Natural killer cell (primary cell): ENCODE measurements at regions not wholly inside any gene's neighbourhood (a gene's known extent, or its start where the extent isn't known, plus 50 kb on each side); places are given as distances from the start of the nearest gene placed in this dataset.

Experiments
- ATAC-seq, 3 donors: fragments of 150-1000 bp in 2 of 3; fragments of 200-7000 bp in 1 of 3; cut with Tn5 transposase; 1 replicate in 1 of 3; 2 replicates in 2 of 3; pipeline ENCODE4 v1.10.0; 2021; ENCODE audit warnings: mild to moderate bottlenecking in 2 of 3, moderate library complexity in 2 of 3
- DNase-seq, 2 donors: peaks; one replicate each; pipeline versions ENCODE4 v3.0.0 to v3.0.0-alpha.2; 2013 to 2021; ENCODE audit warnings: mixed read lengths in 1 of 2
- H3K27ac ChIP-seq: one replicate; pipeline ENCODE4 v1.5.1; 2013; ENCODE audit warnings: mild to moderate bottlenecking, low read length
- H3K27me3 ChIP-seq: one replicate; pipeline ENCODE4 v1.6.1; 2013; ENCODE audit warnings: low read length; ENCODE audit not compliant: control insufficient read depth, insufficient read depth
- H3K36me3 ChIP-seq: one replicate; pipeline ENCODE4 v1.6.1; 2013; ENCODE audit warnings: low read length; ENCODE audit not compliant: control insufficient read depth, insufficient read depth
- H3K4me1 ChIP-seq: one replicate; pipeline ENCODE4 v1.6.1; 2013; ENCODE audit warnings: low read length; ENCODE audit not compliant: control insufficient read depth, insufficient read depth
- H3K4me3 ChIP-seq: one replicate; pipeline ENCODE4 v1.5.1; 2013; ENCODE audit warnings: low read length
- H3K9me3 ChIP-seq: one replicate; pipeline ENCODE4 v1.6.1; 2013; ENCODE audit warnings: low read length; ENCODE audit not compliant: control insufficient read depth, insufficient read depth
- H3K27ac Mint-ChIP-seq, 2 donors: one replicate each; pipeline ENCODE4 v1.8.0; 2022; ENCODE audit warnings: mild to moderate bottlenecking in 2 of 2, mixed read lengths in 2 of 2, moderate library complexity in 1 of 2
- H3K27me3 Mint-ChIP-seq, 2 donors: one replicate each; pipeline ENCODE4 v1.8.0; 2022; ENCODE audit warnings: low read depth in 2 of 2, mixed read lengths in 2 of 2
- H3K36me3 Mint-ChIP-seq: one replicate; pipeline ENCODE4 v1.8.0; 2022; ENCODE audit warnings: mixed read lengths
- H3K4me1 Mint-ChIP-seq, 2 donors: one replicate each; pipeline ENCODE4 v1.8.0; 2022; ENCODE audit warnings: mixed read lengths in 2 of 2
- H3K4me3 Mint-ChIP-seq: one replicate; pipeline ENCODE4 v1.8.0; 2022; ENCODE audit warnings: mild to moderate bottlenecking, moderate library complexity, mixed read lengths
- H3K9me3 Mint-ChIP-seq, 2 donors: one replicate each; pipeline ENCODE4 v1.8.0; 2022; ENCODE audit warnings: mixed read lengths in 2 of 2
- CTCF ChIP-seq: fragments of 200-600 bp; IDR thresholded peaks from one replicate; pipeline ENCODE4 v1.8.0; 2022; ENCODE audit warnings: antibody characterized with exemption
- WGBS: methylation state at CpG from one replicate; pipeline ENCODE4 v1.1.7; 2013; ENCODE audit warnings: missing lambda C conversion rate; ENCODE audit not compliant: insufficient coverage; 5-methylcytosine and 5-hydroxymethylcytosine counted together
- intact Hi-C: fragments of 100-400 bp; cut with micrococcal nuclease; formaldehyde crosslinking; loops from one replicate; pipeline ENCODE4 v1.14.2; 2022

DNA sequence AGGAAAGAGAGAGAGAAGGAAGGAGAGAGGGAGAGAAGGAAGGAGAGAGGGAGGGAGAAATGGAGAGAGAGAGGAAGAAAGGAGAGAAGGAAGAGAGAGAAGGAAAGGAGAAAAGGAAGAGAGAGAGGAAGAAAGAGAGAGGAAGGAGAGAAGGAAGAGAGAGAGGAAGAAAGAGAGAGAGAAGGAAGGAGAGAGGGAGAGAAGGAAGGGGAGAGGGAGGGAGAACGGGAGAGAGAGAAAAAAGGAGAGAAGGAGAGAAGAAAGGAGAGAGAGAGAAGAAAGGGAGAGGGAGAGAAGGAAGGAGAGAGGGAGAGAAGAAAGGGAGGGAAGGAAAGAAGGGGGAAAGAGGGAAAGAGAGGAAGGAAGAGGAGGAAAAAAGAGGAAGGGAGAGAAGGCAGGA lies 1070.7 kb downstream of the UQCRFS1 start:
- Histone ChIP-seq H3K9me3 (peaks cover 2% of the 10 kb centered on the region), H3K36me3 (no peaks in the 10 kb centered on the region), H3K27ac (no peak overlapping the region), H3K4me3 (no peak overlapping the region), H3K27me3 (no peaks in the 10 kb centered on the region), H3K4me1 (no peaks in the 10 kb centered on the region)
- TF ChIP-seq CTCF: no peak
- Mint-ChIP-seq H3K4me3 (no peak overlapping the region), H3K9me3 (peaks cover 4 to 8% of the 10 kb centered on the region in 2 donors), H3K27ac (no peak overlapping the region), H3K36me3 (no peaks in the 10 kb centered on the region), H3K27me3 (no peaks in the 10 kb centered on the region), H3K4me1 (no peaks in the 10 kb centered on the region)
- ATAC-seq (no peak), DNase-seq (no peak)
- intact Hi-C loops: no loop called here
- WGBS: 82% methylated on average over 1 of the region's 1 CpG

GRCh38 chr19:28140201-28140600 lies 1072.8 kb downstream of the UQCRFS1 start:
- peaks cover 2% of the 10 kb centered on the region for H3K9me3 ChIP-seq
- H3K36me3 ChIP-seq: no peaks in the 10 kb centered on the region
- H3K27ac ChIP-seq: no peak overlapping the region
- no peak overlapping the region for H3K27ac Mint-ChIP-seq
- DNase-seq (no peak), ATAC-seq (no peak)
- H3K4me1 Mint-ChIP-seq: no peaks in the 10 kb centered on the region
- no peak for TF ChIP-seq CTCF
- peaks cover 4 to 11% of the 10 kb centered on the region in 2 donors for H3K9me3 Mint-ChIP-seq
- no peaks in the 10 kb centered on the region for H3K27me3 ChIP-seq
- H3K36me3 Mint-ChIP-seq: no peaks in the 10 kb centered on the region
- intact Hi-C loops: no loop called here
- no peak overlapping the region for H3K4me3 Mint-ChIP-seq
- no peaks in the 10 kb centered on the region for H3K4me1 ChIP-seq
- WGBS: 59% methylated on average over 2 of the region's 4 CpGs
- H3K4me3 ChIP-seq: no peak overlapping the region
- no peaks in the 10 kb centered on the region for H3K27me3 Mint-ChIP-seq

GRCh38 chr19:28137772-28138171 lies 1075.2 kb downstream of the UQCRFS1 start:
- WGBS: 57% methylated on average over 1 of the region's 4 CpGs
- no peaks in the 10 kb centered on the region for H3K27me3 ChIP-seq
- peaks cover 2% of the 10 kb centered on the region for H3K9me3 ChIP-seq
- peaks cover 3 to 11% of the 10 kb centered on the region in 2 donors for H3K9me3 Mint-ChIP-seq
- H3K4me1 ChIP-seq: no peaks in the 10 kb centered on the region
- H3K27ac ChIP-seq: no peak overlapping the region
- peaks cover 0 to 2% of the 10 kb centered on the region in 2 donors for H3K27me3 Mint-ChIP-seq
- intact Hi-C loops: no loop called here
- H3K36me3 ChIP-seq: no peaks in the 10 kb centered on the region
- no peaks in the 10 kb centered on the region for H3K36me3 Mint-ChIP-seq
- no peak overlapping the region for H3K4me3 ChIP-seq
- TF ChIP-seq CTCF: no peak
- H3K4me1 Mint-ChIP-seq: no peaks in the 10 kb centered on the region
- no peak for ATAC-seq
- no peak overlapping the region for H3K4me3 Mint-ChIP-seq
- H3K27ac Mint-ChIP-seq: no peak overlapping the region
- DNase-seq: no peak

- Histone ChIP-seq H3K36me3 (no peaks in the 10 kb centered on the region), H3K9me3 (peaks cover 2% of the 10 kb centered on the region), H3K4me1 (no peaks in the 10 kb centered on the region), H3K27me3 (no peaks in the 10 kb centered on the region), H3K27ac (no peak overlapping the region), H3K4me3 (no peak overlapping the region)
- no peaks in the 10 kb centered on the region for H3K36me3 Mint-ChIP-seq
- DNase-seq (no peak), ATAC-seq (no peak)
- no peak overlapping the region for H3K4me3 Mint-ChIP-seq
- 67% methylated on average over 2 of the region's 2 CpGs for WGBS
- H3K27ac Mint-ChIP-seq: no peak overlapping the region
- intact Hi-C loops: no loop called here
- peaks cover 0 to 2% of the 10 kb centered on the region in 2 donors for H3K27me3 Mint-ChIP-seq
- TF ChIP-seq CTCF: no peak
- H3K4me1 Mint-ChIP-seq: no peaks in the 10 kb centered on the region
- peaks cover 0 to 8% of the 10 kb centered on the region in 2 donors for H3K9me3 Mint-ChIP-seq
Measured at GRCh38 chr19:28136796-28137195, 1076.2 kb downstream of the UQCRFS1 start.
